Kidney (tissue), 13 donors: ENCODE measurements at regions not wholly inside any gene's neighbourhood (a gene's known extent, or its start where the extent isn't known, plus 50 kb on each side); places are given as distances from the start of the nearest gene placed in this dataset.

Experiments
- DNase-seq, 5 donors: peaks; one replicate each; pipeline ENCODE4 v3.0.0-alpha.2; 2013 to 2020
- FAIRE-seq: peaks from 2 replicates; lab custom pipeline; 2012; peaks lifted over from hg19 to GRCh38; lab: Jason Lieb, UNC
- H3K27ac ChIP-seq, 2 donors: one replicate each; pipeline ENCODE4 v1.7.0; 2013; ENCODE audit warnings: low read depth in 2 of 2, low read length in 2 of 2, inconsistent platforms in 1 of 2
- H3K27me3 ChIP-seq: one replicate; pipeline ENCODE4 v1.7.1; 2013; ENCODE audit warnings: low read length, inconsistent platforms; ENCODE audit not compliant: control insufficient read depth, insufficient read depth
- H3K36me3 ChIP-seq, 3 donors: one replicate each; pipeline versions ENCODE4 v1.7.0 to v1.7.1; 2013; ENCODE audit warnings: low read length in 3 of 3, control low read depth in 1 of 3, inconsistent platforms in 1 of 3; ENCODE audit not compliant: insufficient read depth in 3 of 3, control insufficient read depth in 2 of 3
- H3K4me1 ChIP-seq, 3 donors: one replicate each; pipeline versions ENCODE4 v1.7.0 to v1.7.1; 2013; ENCODE audit warnings: low read length in 3 of 3, inconsistent platforms in 1 of 3, low read depth in 1 of 3; ENCODE audit not compliant: control insufficient read depth in 2 of 3, insufficient read depth in 2 of 3
- H3K4me3 ChIP-seq, 3 donors: one replicate each; pipeline versions ENCODE4 v1.7.0 to v1.8.1; 2013; ENCODE audit warnings: low read length in 3 of 3, control low read depth in 1 of 3, inconsistent platforms in 1 of 3
- H3K9ac ChIP-seq, 3 donors: one replicate each; pipeline versions ENCODE4 v1.7.0 to v1.7.1; 2013; ENCODE audit warnings: low read length in 3 of 3, control low read depth in 1 of 3, inconsistent platforms in 1 of 3
- H3K9me3 ChIP-seq, 3 donors: one replicate each; pipeline versions ENCODE4 v1.7.0 to v1.7.1; 2013; ENCODE audit warnings: low read length in 3 of 3, control low read depth in 1 of 3, inconsistent platforms in 1 of 3; ENCODE audit not compliant: control insufficient read depth in 2 of 3, insufficient read depth in 1 of 3
- intact Hi-C: fragments of 100-400 bp; cut with DNase I; formaldehyde crosslinking; loops from one replicate; pipeline ENCODE4 v1.11.1; 2022
- TF ChIP-seq, protein P1 (sequence below): IDR thresholded peaks from 3 replicates; pipeline ENCODE4 v1.5.1; 2012; ENCODE audit warnings: mild to moderate bottlenecking, moderate library complexity, borderline replicate concordance; ENCODE audit not compliant: insufficient read depth; ENCODE audit errors: extremely low read depth
- donor health status: control.
- donor health status: control.
- donor health status: control.
- donor health status: control.
- donor health status: control.
- donor health status: DM: yes; HTN: yes; CAD: no.
- donor health status: Normal renal cell carcinoma (clear cell type).

DNA sequence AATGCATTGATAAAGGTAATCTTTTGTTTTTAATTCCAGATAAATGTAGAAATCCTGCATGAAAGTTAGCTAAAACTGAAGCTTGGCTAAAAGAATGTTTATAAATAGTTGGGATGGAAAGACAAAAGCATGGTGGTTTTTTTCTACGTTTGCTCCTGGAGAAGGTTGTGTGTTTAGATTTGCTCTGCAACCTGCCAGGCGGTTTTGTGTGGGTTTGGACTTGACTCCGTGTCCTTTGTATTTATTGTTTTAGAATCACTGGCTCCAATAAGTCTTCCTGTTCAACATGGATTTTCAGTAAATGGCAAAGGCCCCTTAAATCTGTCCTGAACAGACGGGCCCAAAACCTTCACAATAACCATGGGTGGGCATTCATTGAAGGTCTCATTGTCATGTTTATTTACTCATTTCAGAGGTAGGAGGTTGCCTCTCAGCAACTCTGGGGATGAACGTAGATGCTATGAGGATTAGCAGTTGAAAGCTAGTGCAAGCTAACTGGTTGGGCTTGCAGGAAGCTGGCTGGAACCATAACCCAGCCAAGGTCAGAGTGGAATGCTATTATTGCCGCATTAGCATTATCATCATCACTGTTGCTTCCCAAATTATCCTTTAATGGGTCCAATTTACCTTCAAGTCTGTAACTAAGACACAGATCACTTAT is 60.6 kb upstream of the ADAMTS9 start:
- intact Hi-C loops = no loop called here
- Histone ChIP-seq H3K4me1 (no peaks in the 10 kb centered on the region), H3K9ac (no peak overlapping the region), H3K36me3 (peaks cover 0 to 2% (median 0%) of the 10 kb centered on the region in 3 donors), H3K27me3 (no peaks in the 10 kb centered on the region), H3K4me3 (no peak overlapping the region), H3K9me3 (no peaks in the 10 kb centered on the region), H3K27ac (no peak overlapping the region)
- TF ChIP-seq, protein P1, sequence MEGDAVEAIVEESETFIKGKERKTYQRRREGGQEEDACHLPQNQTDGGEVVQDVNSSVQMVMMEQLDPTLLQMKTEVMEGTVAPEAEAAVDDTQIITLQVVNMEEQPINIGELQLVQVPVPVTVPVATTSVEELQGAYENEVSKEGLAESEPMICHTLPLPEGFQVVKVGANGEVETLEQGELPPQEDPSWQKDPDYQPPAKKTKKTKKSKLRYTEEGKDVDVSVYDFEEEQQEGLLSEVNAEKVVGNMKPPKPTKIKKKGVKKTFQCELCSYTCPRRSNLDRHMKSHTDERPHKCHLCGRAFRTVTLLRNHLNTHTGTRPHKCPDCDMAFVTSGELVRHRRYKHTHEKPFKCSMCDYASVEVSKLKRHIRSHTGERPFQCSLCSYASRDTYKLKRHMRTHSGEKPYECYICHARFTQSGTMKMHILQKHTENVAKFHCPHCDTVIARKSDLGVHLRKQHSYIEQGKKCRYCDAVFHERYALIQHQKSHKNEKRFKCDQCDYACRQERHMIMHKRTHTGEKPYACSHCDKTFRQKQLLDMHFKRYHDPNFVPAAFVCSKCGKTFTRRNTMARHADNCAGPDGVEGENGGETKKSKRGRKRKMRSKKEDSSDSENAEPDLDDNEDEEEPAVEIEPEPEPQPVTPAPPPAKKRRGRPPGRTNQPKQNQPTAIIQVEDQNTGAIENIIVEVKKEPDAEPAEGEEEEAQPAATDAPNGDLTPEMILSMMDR = no peak
- no peak for FAIRE-seq
- DNase-seq = peak in 1 of 5 donors; percentile 18

DNA sequence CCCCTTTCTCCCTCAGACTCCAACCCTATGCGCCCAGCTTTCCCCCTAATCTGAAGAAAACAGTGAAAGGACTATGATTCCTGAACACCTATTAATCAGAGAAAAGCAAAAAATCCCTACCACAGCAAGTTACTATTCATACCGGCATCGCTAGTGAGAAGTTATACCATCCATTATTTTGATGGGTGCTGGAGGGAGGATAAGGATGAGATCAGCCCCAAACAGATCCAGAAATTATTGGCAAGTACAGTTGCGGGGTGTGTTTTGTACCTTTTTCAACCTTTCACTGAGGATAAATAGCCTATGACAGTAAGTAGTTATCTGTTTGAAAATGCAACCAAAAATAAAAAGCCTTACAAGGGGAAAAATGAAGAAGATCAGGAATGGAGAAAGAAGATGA is 59.9 kb upstream of the ADAMTS9 start:
- DNase-seq (no peak), FAIRE-seq (no peak)
- H3K27ac ChIP-seq = no peak overlapping the region

DNA sequence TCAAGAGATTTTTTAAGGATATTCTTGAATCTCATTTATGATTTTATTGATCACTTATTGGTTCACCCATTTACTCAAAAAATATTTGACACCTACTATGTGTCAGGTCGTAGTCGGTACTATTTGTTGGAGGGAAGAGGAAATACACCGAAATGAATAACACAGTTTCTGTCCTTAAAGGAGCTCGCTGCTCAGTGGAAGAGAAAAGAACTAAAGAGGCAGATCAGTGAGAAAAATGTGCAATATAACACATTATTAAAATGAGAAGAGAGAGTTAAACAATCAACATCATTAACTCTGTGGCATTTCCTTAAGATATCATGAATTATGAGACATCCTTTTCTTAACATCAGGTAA is 56.1 kb upstream of the ADAMTS9 start:
- no peaks in the 10 kb centered on the region for H3K9me3 ChIP-seq
- DNase-seq = no peak
- intact Hi-C loops = no loop called here
- H3K27me3 ChIP-seq = no peaks in the 10 kb centered on the region
- H3K4me3 ChIP-seq = no peak overlapping the region
- FAIRE-seq = no peak
- H3K36me3 ChIP-seq = peaks cover 0 to 2% (median 0%) of the 10 kb centered on the region in 3 donors
- TF ChIP-seq, protein P1 = no peak
- no peak overlapping the region for H3K9ac ChIP-seq
- no peak overlapping the region for H3K27ac ChIP-seq
- peaks cover 0 to 3% (median 0%) of the 10 kb centered on the region in 3 donors for H3K4me1 ChIP-seq

More for the DNA sequence above, 59.9 kb upstream of the ADAMTS9 start:
- TF ChIP-seq, protein P1 = no peak
- peaks cover 0 to 2% (median 0%) of the 10 kb centered on the region in 3 donors for H3K36me3 ChIP-seq
- H3K27me3 ChIP-seq = no peaks in the 10 kb centered on the region
- no peak overlapping the region for H3K9ac ChIP-seq
- intact Hi-C loops = no loop called here
- H3K9me3 ChIP-seq = no peaks in the 10 kb centered on the region
- H3K4me1 ChIP-seq = no peaks in the 10 kb centered on the region
- H3K4me3 ChIP-seq = no peak overlapping the region
